Suppressor macrophage (primary cell): ENCODE measurements at regions not wholly inside any gene's neighbourhood (a gene's known extent, or its start where the extent isn't known, plus 50 kb on each side); places are given as distances from the start of the nearest gene placed in this dataset.

Source experiments
- DNase-seq, 4 experiments: peaks; one replicate each; pipeline ENCODE4 v3.0.0-alpha.2; 2020 to 2022

DNA sequence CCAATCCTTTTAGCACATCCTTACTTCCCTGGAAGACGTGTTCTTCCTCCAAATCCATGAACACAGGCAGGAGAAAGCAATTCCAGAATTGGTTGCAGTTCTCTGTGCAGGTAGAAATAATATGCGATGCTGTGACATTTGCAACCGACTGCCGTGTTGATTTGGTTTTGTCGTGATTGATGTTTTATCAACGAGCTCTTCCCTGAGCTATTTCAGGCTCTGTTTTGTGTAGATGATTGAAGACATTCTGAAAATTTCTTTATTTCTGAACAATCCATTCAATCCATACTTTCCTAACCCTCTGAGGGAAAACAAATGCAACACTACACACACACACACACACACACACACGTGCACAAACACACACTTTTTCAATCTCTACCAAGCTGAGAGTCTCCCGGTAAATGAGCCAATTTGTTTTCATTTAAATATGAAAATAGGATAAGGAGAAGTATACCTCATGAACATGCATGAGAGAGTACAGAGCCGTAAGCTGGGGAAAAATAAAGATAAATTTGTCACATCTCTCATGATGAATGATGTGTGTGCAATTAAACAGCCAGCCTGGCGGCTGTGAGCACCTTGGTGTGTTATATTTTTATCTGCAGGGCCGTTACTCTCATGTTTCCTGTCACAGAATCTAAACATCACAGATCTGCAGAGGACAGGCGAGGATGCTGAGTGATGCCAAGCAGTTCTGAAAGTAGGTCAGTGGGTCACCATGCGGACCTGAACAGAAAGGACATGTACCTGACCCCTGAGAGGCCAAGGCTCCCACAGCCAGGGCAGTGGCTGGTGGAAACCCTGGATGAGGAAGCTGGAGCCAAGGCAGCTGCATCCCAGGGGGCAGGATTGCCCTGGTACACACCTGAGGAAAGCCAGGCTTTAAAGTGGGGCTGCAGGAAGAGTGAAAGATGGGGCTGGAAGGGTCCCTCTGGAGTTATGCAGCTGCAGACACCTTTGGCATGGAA lies 64.8 kb downstream of the PDCL3 start:
- DNase-seq: no peak

DNA sequence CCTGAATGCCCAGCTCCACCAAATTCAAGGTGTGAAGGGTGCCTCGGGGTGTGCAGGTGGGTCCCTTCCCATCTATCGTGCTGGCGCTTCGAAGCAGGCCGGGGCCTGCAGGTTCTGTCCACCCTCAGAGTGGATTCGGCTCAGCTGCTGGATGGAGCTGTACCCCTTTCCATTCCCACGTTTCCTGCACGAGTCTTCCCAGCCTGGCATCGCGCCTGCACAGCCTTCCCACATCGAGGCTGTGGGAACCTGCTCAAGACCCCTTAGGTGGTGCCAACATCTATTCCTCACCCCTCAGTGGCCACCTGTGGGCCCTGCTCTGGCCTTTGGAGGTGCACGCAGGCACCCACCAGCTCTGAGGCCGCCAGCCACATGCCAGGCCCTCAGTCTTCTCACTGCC lies 65.7 kb downstream of the PDCL3 start:
- DNase-seq: no peak

DNA sequence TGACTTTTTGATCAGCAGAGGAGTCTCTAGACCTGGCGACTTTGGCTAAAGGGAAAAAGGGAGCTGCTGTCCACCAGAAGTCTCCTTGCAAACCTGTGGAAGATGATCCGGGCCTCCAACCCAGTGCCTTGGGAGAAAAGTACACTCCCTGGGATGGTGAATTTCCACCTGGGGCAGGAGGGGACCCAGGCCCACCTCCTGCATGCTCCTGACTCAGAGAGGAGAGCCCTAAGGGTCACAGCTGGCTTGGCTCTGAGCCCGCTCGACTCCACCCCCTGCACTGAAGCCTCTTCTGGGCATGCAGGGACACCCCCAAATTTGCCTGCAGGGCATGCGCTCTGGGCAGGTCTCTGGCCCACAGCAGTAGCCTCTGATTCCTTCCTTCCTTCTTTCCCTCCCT lies 66.5 kb downstream of the PDCL3 start:
- DNase-seq: no peak

DNA sequence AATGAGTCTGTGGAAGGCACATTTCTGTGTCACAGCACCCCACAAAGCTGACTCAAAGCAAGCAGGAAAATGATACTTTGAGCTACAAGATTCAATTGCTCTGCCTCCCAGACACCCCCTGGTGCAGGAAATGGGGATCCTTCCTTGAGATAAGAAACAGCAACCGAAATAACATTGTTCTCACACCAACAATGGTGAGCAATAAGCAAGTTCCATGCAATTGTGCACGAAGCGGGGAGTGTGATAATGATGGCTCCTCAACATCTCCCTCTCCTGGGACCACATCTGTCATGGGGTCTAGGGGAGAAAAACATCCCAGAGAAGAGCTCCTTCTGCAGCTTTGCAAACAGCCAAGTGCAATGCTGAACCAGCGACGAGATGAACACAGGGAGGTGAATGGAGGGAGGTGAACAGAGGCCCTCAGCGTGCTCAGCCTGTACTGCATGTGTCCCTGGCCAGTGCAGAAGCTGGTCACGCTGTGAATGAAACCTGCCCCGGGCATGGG lies 67.7 kb downstream of the PDCL3 start:
- DNase-seq: no peak

DNA sequence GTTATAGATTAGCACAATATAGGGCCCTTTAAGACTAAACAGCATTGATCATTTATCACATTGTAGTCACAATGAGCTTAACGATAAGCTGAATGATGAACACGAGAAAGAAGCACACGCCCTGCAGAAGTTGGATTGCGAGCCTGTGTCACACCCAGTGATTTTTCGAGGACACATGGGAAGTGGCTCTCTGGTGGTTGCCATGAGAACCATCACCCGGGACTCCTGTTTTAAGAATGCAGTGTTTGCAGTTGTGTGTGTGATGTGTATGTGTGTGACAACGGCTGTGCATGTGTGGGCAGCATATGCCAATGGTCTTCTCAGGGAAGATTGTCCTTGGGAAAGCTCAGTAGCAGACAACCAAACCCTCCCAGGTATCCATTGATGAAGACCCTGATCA lies 69.2 kb downstream of the PDCL3 start:
- DNase-seq: no peak

DNA sequence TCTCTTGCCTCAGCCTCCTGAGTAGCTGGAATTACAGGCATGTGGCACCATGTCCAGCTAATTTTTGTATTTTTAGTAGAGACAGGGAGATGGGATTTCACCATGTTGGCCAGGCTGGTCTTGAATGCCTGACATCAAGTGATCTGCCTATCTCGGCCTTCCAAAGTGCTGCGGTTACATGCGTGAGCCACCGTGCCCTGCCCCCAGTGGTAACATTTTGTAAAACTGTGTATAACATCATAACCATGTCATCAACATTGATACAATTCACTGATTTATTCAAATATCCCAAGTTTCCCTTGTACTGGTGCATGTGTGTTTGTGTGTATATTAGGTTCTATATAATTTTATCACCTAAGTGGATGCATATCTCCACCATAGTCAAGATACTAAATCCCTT lies 70.0 kb downstream of the PDCL3 start:
- no peak for DNase-seq

DNA sequence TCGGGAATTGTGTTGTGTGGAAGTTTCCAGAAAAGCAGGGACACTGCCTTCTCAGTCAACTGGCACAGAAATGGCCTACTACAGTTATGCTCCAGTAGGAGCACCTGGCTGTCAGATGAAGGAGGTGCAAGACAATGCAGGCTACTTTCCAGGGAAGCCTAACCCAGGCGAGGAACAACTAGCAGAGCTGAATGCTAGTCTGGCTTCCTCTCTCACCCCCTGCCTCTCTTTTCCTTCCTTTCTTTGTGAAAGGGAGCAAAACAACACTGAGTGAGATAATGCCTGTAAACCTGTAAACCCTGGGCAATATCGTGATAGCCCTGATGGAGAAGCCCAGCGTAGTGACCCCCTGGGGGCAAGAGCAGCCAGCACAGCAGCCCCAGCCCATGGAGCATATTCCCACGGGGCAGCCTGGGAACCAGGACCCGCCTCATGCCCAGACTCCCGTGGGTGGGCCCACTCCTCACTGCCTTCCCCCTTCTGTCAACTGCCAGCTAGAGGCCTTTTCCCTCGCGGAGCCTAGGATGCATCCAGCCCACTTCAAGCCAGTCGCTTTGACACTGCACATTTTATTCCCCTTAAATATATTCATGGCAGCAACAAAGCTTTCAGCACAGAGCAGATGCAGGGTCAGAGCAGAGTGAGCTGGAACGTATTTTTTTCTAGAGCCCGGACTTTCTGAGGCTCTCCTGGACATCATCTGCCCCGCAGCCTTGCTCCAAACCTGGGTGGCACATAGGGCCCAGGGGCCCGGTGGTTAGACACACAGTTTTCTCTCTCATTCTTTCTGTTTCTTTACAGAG lies 77.0 kb downstream of the PDCL3 start:
- no peak for DNase-seq

DNA sequence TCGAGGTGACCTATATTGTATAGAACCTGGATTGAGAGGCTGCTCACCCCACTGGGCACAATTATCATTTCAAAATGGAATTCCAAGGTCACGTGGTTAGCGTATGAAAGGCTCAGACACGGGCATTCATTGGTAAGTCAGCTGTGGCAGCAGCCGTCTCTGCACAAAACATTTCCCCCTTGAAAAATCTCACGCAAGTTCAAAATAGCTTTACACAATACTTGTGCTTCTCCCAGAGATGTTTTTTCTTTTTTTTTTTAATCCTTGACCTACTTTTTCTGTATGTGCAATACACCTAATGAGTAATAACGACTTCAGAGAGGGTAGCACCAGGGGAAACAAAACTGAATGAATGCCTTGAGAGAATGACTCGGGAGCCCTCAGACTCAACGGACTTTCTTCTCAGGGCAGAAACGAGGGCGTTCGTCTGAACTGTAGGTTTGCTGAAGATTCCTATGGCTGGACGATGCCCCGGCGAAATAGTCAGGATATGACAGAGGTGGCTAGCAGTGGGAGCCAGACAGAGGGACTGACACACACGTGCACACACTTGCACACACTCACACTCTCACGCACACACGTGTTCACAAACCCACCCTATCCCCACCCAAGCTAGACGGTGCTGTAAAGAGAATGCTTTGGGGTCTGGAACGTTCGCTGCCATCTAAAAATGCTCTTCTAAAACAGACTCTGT lies 77.8 kb downstream of the PDCL3 start:
- DNase-seq: no peak

DNA sequence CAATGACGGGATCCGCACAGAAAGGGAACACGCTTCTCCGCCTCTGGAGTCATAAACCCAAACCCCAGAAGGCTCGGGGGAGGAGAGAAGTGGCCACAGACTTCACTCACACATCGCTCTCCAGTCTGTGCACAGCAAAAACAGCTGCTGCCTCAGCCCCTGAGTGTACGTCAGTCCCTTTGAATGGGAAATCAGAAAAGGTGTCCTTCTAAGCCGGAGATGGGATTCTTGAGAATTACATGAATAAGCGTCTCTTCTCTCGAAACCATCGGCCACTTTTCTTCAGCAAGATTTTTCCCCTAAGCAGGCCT lies 78.3 kb downstream of the PDCL3 start:
- no peak for DNase-seq

DNA sequence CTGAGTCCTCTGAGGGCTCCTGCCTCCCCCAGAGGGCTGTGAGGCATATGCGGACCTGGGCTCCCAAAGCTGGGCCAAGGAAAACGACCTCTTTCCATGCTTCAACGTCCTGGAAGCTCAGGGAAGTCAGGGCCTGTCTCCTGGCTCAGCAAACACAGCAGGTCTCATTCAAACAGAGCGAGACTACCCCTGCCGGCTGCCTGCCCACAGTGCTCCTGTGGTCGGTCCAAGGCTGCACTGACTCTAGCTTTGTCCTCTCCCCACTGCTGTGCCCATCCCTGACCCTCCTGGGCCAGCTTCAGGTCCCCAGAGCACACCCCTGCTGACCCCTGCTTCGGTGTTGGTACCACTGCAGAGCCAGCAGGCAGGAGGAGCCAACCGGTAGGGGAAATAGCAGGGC lies 79.6 kb downstream of the PDCL3 start:
- no peak for DNase-seq

DNA sequence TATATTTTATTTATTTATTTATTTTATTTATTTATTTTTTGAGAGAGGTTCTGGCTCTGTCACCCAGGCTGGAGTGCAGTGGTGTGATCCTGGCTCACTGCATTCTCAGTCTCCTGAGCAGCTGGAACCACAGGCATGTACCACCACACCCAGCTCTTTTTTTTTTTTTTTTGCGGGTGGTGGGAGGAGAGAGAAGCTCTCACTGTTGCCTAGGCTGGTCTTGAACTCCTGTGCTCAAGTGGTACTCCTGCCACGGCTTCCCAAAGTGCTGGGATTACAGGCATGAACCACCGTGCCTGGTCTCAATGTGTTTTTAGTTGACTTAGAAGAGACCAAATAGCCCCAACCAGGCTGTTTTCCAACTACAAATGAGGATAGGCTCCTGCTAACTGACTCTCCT lies 80.7 kb downstream of the PDCL3 start:
- DNase-seq: no peak

DNA sequence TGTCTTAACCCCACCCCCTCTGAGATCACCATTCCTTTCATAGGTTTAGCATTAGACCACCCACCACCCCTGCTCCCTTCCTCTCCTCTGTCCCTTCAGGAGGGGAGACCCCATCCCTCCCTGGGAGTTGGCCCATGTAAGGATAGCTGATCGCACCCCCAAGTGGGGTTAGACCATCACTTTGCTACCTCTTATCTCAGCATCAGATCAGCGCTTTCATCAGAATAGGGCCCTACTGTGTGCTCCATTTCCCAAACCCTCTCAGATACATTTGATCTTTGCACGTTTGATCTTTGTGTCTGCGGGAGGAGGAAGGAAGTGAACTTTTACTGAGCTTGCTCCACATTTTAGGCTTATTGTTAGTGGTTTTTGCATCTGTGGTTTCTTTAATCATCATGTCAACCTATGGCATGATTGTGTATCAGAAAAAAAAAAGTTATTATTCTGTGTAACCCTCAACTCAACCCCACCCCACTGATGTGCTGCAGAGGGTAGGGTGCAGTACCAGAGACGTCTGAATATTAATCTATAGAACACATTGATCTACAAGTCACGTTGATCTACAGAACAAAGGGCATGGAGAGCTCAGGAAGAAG lies 81.2 kb downstream of the PDCL3 start:
- DNase-seq: no peak

DNA sequence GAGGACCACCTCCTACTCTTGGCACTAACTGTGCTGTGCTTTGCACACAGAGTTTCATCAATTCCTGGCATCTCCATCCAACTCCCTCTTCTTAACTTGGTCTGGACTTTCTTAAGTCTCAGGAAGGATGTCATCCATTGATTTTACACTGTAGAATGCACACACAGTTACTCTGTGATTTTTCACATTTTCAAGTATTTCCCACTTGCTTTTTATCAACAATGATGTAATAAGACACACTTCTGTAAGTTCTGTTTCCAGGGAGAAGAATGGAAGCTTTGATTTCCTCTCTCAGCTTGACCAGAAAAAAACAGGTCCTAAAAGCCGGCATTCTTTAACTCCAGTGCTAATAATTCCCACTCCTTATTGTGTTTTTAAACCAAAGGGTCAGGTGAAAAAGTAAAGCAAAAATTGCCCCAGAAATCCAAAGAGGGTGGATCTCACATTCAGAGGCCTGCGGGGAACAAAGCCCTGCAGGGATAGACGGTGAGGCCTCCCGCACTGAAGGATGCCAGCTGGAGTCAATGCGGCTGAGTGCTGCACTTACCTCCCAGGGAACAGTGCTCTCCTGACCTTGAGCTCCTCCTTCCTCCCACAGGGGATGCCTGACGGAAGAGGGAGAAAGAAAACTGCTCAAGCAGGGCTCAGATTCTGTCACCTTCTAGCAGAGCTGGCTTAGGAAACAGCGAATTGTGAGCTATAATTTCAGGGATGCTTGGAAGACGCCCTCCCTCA lies 83.1 kb downstream of the PDCL3 start:
- no peak for DNase-seq

DNA sequence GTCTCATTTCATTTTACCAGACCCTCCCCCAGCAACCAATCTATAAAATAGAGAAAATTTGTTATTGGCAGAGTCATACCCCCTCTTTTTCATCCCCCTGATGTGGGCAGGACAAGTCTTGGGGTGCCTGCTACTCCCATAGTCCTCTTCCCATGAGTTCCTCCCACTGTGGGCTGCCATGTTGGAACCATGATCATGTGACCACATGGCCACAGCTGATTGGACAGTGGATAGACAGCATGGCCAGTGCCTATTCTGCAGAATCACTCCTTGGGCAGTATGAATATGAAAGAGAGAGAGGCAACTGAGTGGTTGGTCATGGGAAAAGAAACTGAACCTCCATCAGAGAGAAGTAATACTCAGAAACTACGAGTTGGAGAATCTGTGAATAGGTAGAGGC lies 84.9 kb downstream of the PDCL3 start:
- no peak for DNase-seq

DNA sequence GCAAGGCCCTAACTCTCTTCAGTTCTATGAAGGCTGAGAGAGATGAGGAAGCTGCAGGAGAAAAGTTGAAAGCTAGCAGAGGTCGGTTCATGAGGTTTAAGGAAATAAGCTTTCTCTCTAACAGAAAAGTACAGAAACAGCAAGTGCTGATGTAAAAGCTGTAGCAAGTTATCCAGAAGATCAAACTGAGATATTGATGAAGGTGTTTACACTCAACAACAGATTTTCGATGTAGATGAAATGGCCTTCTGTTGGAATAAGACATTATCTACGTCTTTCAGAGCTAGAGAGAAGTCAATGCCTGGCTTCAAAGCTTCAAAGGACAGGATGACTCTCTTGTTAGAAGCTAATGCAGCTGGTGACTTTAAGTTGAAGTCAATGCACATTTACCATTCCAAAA lies 87.4 kb downstream of the PDCL3 start:
- DNase-seq: no peak

DNA sequence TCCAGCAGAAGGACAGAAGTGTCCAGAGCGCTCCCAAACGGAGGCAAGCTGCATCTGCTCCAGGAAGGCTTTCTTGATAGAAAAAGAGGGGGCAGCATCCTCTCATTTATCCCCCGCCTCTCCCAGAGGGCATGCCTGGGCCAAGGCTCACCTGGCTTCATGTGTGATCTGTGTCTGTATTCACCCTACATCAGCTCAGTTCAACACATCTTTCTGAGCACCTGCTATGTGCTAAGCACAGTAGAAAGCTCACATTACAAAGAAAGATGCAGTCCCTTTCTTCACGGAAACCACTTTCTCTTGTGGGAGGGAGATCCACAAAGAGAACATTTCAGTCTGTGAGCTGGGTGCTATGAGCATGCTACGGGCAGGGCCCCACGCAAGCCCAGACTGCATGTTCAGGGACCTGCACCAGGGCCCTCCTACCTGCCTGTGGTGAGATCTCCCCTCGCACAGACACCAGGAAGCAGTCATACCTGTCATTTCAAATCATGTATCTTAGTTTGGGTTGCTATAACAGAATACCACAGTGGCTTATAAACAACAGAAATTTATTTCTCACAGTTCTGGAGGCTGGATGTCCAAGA lies 90.7 kb downstream of the PDCL3 start:
- DNase-seq: no peak

DNA sequence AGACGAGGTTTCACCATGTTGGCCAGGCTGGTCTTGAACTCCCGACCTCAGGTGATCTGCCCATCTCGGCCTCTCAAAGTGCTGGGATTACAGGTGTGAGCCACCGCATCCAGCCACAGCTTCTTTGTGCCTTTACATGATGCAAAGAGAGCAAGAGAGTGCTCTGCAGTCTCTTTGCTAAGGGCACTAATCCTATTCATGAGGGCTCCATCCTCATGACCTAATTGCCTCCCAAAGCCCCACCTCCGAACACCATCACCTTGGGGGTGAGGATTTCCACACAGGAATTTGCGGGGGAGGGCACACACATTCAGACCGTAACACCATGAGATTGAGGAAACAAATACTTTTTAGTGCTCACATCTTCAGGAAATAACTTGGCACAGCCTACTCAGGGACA lies 91.8 kb downstream of the PDCL3 start:
- DNase-seq: no peak

DNA sequence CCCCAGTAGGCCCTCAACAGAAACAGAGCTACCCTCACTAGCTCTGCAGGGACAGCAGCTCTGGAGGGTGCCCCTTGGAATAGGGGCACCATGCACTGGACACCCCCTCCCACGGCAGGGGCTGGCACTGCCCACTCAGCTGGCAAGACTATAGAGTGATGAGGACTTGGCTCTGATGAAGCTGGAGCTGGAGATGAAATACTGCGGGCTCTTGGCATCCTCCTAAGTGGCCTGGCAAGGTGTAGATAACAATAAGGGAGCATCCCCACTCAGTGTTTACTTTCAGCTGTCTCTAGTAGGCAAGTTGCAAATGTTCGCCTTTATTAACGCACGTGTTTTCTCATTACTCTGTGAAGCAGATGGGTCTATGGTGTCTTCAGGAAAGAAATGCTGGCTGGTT lies 92.7 kb downstream of the PDCL3 start:
- DNase-seq: no peak

DNA sequence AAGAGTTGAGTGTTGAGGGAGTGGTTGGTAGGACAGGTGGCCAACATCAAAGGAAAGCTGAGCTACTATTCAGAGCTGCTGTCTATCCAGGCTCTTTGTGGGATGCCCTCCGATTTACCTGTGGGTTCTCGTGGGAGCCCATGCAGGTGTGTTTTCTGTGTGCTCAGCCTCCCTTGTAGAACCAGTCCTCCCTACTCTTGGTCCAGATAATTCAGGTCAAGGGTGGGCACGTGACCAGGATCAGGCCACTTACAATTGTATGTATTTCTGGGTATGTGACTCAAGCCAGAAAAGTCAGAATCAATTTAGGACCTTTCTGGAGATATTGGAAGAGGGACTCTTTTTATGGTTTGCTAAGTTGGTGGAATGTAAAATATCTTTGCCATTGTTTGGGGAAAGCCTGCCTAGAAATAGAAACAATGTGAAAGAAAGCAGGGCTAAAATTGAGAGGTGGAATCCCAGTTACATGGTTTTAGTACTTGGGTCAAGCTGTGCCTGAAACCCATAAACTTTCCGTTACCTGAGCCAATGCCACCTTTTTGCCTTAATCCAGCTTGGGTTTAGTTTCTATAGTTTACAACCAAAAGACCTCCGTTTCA lies 93.2 kb downstream of the PDCL3 start:
- DNase-seq: no peak

DNA sequence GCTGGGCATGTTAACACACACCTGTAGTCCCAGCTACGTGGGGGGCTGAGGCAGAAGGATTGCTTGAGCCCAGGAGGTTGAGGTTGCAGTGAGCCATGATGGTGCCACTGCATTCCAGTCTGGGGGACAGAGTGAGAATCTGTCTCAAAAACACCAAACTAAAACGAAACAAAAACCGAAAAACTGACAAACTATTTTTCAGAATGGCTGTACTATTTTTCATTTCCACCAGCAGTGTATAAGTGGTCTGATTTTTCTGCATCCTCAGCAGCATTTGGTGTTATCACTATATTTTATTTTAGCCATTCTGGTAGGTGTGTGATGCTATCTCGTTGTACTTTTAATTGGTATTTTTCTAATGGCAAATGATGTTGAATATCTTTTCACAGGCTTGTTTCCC lies 95.2 kb downstream of the PDCL3 start:
- DNase-seq: no peak

DNA sequence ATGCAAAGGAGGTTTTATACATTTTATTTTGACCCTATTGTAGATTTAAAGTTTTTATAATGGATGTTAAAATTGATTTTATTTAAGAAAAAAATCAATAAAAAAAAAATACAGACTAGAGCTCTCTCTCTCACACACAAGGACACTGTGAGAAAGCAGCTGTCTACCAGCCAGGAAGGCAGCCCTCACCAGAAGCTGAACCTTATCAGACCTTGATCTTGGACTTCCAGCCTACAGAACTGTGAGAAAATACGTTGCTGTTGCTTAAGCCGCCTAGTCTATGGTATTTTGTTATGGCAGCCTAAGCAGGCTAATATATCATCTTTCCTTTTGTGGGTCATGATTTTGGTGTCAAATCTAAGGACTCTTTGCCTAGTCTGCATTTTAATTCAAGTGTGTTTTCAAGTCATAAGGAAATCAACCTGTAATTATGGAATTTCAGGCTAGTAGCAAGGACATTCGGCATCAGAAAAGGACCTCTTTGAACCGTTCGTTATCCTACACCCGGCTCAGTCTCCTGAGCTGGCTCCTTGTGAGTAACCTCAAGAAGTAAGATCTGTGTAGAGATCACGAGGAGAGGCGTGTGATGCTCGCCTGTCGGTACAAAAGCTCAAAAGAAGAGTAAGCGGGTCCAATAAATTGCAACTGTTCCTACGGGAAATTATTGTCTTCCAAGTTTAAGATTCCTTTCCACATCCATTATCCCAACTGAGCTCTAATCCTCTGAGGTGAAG lies 98.2 kb downstream of the PDCL3 start:
- DNase-seq: no peak
